MV-4-11 (cell line): ENCODE measurements at regions not wholly inside any gene's neighbourhood (a gene's known extent, or its start where the extent isn't known, plus 50 kb on each side); places are given as distances from the start of the nearest gene placed in this dataset.
"Not testable (repeated sequence)": the region's sequence is repeated elsewhere in the genome, so short reads cannot be mapped to it uniquely, and the experiment has no call there.

Source experiments
- DNase-seq: peaks from one replicate; lab custom pipeline; 2025; lab: John Stamatoyannopoulos, UW

- no peak for DNase-seq
Observed at GRCh38 chr1:22196041-22196440, 53.1 kb upstream of the WNT4 start.

GRCh38 chr1:22196641-22197040 is 53.7 kb upstream of the WNT4 start:
- no peak for DNase-seq

GRCh38 chr1:22197644-22198043 is 54.7 kb upstream of the WNT4 start:
- no peak for DNase-seq

- DNase-seq = no peak
Observed at GRCh38 chr1:22201023-22201422, 58.1 kb upstream of the WNT4 start.

- no peak for DNase-seq
Observed at GRCh38 chr1:22203335-22203734, 60.4 kb upstream of the WNT4 start.

GRCh38 chr1:22204057-22204840 is 61.4 kb upstream of the WNT4 start:
- DNase-seq = no peak

- no peak for DNase-seq
Observed at GRCh38 chr1:22204989-22205913, 62.4 kb upstream of the WNT4 start.

- no peak for DNase-seq
Observed at GRCh38 chr1:22206551-22207125, 63.7 kb upstream of the WNT4 start.

GRCh38 chr1:22207511-22208267 is 64.8 kb upstream of the WNT4 start:
- DNase-seq = no peak

- no peak for DNase-seq
Observed at GRCh38 chr1:22208268-22208972, 65.5 kb upstream of the WNT4 start.

GRCh38 chr1:22208973-22209378 is 66.1 kb upstream of the WNT4 start:
- DNase-seq = no peak

GRCh38 chr1:22210176-22210575 is 67.3 kb upstream of the WNT4 start:
- no peak for DNase-seq

- DNase-seq = no peak
Observed at GRCh38 chr1:22210636-22211035, 67.7 kb upstream of the WNT4 start.

GRCh38 chr1:22211459-22211858 is 68.6 kb upstream of the WNT4 start:
- DNase-seq = not testable (repeated sequence)

GRCh38 chr1:22212400-22213233 is 69.7 kb upstream of the WNT4 start:
- DNase-seq = no peak

- DNase-seq = no peak
Observed at GRCh38 chr1:22216210-22216883, 73.5 kb upstream of the WNT4 start.

GRCh38 chr1:22216966-22217365 is 74.1 kb upstream of the WNT4 start:
- DNase-seq = no peak

GRCh38 chr1:22217811-22218460 is 75.0 kb upstream of the WNT4 start:
- DNase-seq = no peak

- DNase-seq = peak; percentile 1
Observed at GRCh38 chr1:22218618-22219250, 75.8 kb upstream of the WNT4 start.
